Ectodermal cell (in vitro differentiated cells): ENCODE measurements at regions not wholly inside any gene's neighbourhood (a gene's known extent, or its start where the extent isn't known, plus 50 kb on each side); places are given as distances from the start of the nearest gene placed in this dataset.

ENCODE experiments used
- H3K27ac ChIP-seq: 2 replicates; pipeline ENCODE4 v1.7.0; 2013; ENCODE audit warnings: mild to moderate bottlenecking, low read depth, low read length; ENCODE audit not compliant: insufficient read depth, poor library complexity, severe bottlenecking
- H3K27me3 ChIP-seq: 2 replicates; pipeline ENCODE4 v1.7.0; 2013; ENCODE audit warnings: mild to moderate bottlenecking, low read length; ENCODE audit not compliant: insufficient read depth, control insufficient read depth, poor library complexity, severe bottlenecking
- H3K36me3 ChIP-seq: one replicate; pipeline ENCODE4 v1.7.0; 2013; ENCODE audit warnings: low read length; ENCODE audit not compliant: control insufficient read depth, insufficient read depth
- H3K4me1 ChIP-seq: one replicate; pipeline ENCODE4 v1.7.0; 2013; ENCODE audit warnings: low read length; ENCODE audit not compliant: control insufficient read depth, insufficient read depth
- H3K4me3 ChIP-seq: 2 replicates; pipeline ENCODE4 v1.7.0; 2013; ENCODE audit warnings: low read depth, low read length, control low read depth; ENCODE audit not compliant: insufficient read depth
- H3K9me3 ChIP-seq: 2 replicates; pipeline ENCODE4 v1.7.0; 2013; ENCODE audit warnings: mild to moderate bottlenecking, low read length, moderate library complexity; ENCODE audit not compliant: control insufficient read depth
- WGBS, 2 experiments: methylation state at CpG; one replicate each; pipeline ENCODE4 v1.1.7; 2013; ENCODE audit warnings: missing lambda C conversion rate in 2 of 2; 5-methylcytosine and 5-hydroxymethylcytosine counted together

GRCh38 chr13:53217194-53217593 is 188.6 kb downstream of the OLFM4 start:
- no peaks in the 10 kb centered on the region for H3K36me3 ChIP-seq

GRCh38 chr13:53220038-53220437 is 191.4 kb downstream of the OLFM4 start:
- no peak overlapping the region for H3K27ac ChIP-seq
- no peaks in the 10 kb centered on the region for H3K4me1 ChIP-seq
- H3K4me3 ChIP-seq: no peak overlapping the region
- H3K36me3 ChIP-seq: no peaks in the 10 kb centered on the region
- no peaks in the 10 kb centered on the region for H3K9me3 ChIP-seq
- WGBS, 2 experiments: 89 to 90% methylated on average over 3 of the region's 3 CpGs
- no peaks in the 10 kb centered on the region for H3K27me3 ChIP-seq

More at GRCh38 chr13:53217194-53217593, 188.6 kb downstream of the OLFM4 start:
- no peaks in the 10 kb centered on the region for H3K27me3 ChIP-seq
- H3K9me3 ChIP-seq: no peaks in the 10 kb centered on the region
- H3K4me1 ChIP-seq: no peaks in the 10 kb centered on the region
- H3K4me3 ChIP-seq: no peak overlapping the region
- no peak overlapping the region for H3K27ac ChIP-seq

GRCh38 chr13:53237696-53238095 is 209.1 kb downstream of the OLFM4 start:
- no peak overlapping the region for H3K4me3 ChIP-seq
- H3K9me3 ChIP-seq: no peaks in the 10 kb centered on the region
- H3K27ac ChIP-seq: no peak overlapping the region
- WGBS, 2 experiments: 61 to 66% methylated on average over 8 of the region's 8 CpGs
- H3K4me1 ChIP-seq: peaks cover 7% of the 10 kb centered on the region
- peaks cover 16% of the 10 kb centered on the region for H3K27me3 ChIP-seq
- H3K36me3 ChIP-seq: no peaks in the 10 kb centered on the region

DNA sequence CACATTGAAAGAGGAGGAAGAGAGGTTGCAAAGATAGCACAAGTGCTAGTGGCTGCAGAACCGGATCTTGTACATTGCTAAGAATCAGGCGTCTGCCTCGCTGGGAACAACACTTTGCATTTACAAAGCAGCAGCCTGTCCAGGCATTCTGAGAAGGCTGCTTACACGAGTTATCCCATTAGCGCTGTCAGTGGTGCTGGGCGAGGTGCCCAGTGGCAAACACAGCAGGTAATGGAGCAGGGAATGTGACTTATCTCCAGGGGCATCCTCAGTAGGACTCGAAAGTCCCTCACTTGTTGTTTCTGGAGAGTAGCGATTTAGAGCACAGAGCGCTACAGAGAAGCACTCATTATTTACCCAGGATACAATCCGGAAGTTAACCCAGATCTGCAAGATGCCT is 209.6 kb downstream of the OLFM4 start:
- no peaks in the 10 kb centered on the region for H3K9me3 ChIP-seq
- H3K27me3 ChIP-seq: peaks cover 16% of the 10 kb centered on the region
- no peak overlapping the region for H3K27ac ChIP-seq

DNA sequence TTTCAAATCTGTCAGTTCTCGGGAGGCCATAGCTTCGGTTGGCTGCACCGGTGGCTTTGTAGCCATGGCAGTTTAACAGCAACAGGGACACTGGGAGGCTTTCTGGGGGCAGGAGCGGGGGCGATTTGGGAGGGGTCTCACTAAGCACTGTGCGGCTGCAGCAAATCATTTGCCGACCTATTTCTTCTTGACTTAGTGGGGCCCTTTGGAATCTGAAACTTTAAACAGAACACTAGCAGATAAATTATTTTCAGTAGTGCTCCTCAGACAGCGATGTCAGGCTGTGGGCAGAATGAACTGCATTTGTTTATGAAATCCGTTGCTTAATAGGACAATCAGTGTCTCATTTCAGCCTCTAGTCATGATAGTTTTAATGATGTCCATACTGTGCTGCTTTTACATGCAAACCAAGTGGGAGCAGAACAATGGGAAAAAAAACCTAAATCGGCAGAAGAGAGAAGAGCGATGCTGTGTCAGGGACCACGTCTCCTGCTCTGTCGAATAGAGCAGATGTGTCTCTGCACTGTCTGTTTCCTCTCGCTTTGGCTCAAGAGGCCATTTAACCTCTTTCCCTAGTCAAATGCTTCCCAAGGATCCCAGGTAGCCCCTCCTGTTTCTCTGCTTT is 211.9 kb downstream of the OLFM4 start:
- H3K9me3 ChIP-seq: no peaks in the 10 kb centered on the region
- WGBS, 2 experiments: 78 to 84% methylated on average over 14 of the region's 14 CpGs
- H3K4me1 ChIP-seq: peaks cover 7% of the 10 kb centered on the region
- no peaks in the 10 kb centered on the region for H3K36me3 ChIP-seq
- peaks cover 13% of the 10 kb centered on the region for H3K27me3 ChIP-seq
- H3K4me3 ChIP-seq: no peak overlapping the region
- no peak overlapping the region for H3K27ac ChIP-seq

More for the DNA sequence above, 209.6 kb downstream of the OLFM4 start:
- WGBS, 2 experiments: 52 to 53% methylated on average over 10 of the region's 10 CpGs
- H3K36me3 ChIP-seq: no peaks in the 10 kb centered on the region
- no peak overlapping the region for H3K4me3 ChIP-seq
- peaks cover 7% of the 10 kb centered on the region for H3K4me1 ChIP-seq

DNA sequence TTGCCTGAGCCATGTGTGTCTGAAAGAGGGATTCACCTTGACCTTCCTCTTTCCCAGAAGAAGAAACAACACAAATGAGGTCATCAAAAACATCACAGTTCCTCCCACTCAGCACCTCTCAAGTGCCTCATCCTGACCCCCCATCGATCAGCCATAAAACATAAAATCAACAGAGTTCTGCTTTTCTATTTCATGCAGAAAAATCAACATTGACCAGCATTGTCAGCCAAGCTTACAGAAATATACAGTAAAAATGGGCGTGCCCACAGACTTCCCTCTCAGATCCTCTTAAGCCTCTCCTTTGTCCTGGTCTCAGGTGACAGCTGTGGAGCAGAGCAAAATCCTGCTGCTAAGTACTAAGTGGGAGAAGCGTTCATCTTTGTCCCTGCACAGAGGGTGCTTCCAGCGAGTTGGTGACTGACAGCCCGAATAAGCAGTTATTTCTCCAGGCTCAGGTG is 213.3 kb downstream of the OLFM4 start:
- WGBS, 2 experiments: 62 to 75% methylated on average over 5 of the region's 5 CpGs
- Histone ChIP-seq H3K27ac (no peak overlapping the region), H3K4me1 (peaks cover 7% of the 10 kb centered on the region), H3K36me3 (no peaks in the 10 kb centered on the region), H3K4me3 (no peak overlapping the region), H3K27me3 (peaks cover 7% of the 10 kb centered on the region), H3K9me3 (no peaks in the 10 kb centered on the region)

DNA sequence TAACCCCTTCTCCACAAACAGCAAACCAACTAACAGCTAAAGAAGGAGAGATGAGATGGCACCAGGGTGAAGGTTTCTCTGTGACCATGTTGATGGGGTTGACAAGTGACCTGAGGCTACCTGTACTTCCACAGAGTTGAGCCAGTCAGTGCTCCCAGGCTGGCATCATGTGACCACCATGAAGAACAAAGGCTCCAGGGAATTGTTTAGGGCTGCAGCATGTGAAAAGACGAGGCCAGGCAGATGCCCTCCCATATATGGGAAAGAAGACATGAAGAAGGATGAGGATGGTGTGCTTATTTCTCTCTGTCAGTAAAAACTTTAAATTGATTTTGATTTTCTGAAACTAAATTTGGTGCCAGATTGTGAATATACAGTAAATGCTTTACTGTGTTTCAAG is 220.6 kb downstream of the OLFM4 start:
- no peaks in the 10 kb centered on the region for H3K4me1 ChIP-seq
- no peak overlapping the region for H3K4me3 ChIP-seq
- H3K27me3 ChIP-seq: no peaks in the 10 kb centered on the region
- no peaks in the 10 kb centered on the region for H3K36me3 ChIP-seq
- H3K27ac ChIP-seq: no peak overlapping the region
- H3K9me3 ChIP-seq: no peaks in the 10 kb centered on the region
- WGBS, 2 experiments: 70 to 74% methylated on average over 1 of the region's 1 CpG

- Histone ChIP-seq H3K4me1 (no peaks in the 10 kb centered on the region), H3K27ac (no peak overlapping the region), H3K4me3 (no peak overlapping the region), H3K36me3 (no peaks in the 10 kb centered on the region), H3K27me3 (no peaks in the 10 kb centered on the region), H3K9me3 (no peaks in the 10 kb centered on the region)
- WGBS, 2 experiments: 49 to 80% methylated on average over 3 to 5 of the region's 6 CpGs
Observed at GRCh38 chr13:53250272-53250875, 221.8 kb downstream of the OLFM4 start.

DNA sequence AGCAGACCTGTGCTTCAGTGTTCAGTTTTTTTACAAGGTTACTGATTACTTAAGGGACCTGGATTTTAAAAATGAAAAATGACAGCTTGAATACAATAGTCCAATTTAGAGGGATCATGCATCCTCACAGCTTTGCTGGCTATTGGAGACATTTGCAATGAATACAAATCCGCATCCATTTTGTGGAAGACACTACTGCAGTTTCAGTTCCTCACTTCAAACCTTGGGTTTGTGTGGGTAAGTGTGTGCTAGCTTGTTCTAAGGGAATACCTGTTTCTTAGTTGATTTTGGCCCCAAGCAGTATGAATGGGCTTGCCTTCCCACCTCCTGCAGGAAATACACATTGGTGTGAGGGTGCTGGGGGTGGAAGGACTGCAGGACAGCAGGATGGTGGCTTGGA is 222.4 kb downstream of the OLFM4 start:
- H3K27me3 ChIP-seq: no peaks in the 10 kb centered on the region
- 93 to 100% methylated on average over 1 of the region's 1 CpG for WGBS, 2 experiments
- H3K4me1 ChIP-seq: no peaks in the 10 kb centered on the region

DNA sequence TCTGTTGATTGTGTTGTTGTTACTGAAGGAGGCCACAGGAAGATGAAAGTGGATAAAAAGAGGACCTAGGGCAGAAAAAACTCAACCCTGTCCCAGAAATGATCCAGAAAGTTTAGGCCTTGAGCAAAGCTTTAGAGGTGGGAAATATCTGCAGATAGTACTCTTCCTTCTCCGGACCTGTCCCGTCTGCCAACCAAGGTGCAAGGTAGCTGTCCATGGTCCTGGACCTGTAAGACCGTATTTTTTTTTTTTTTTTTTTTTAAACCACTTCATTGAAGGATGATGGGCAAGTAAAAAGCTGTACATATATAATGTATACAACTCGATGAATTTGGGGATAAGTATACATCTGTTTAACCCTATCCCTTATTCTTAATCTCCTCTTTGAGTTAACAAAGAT is 225.9 kb downstream of the OLFM4 start:
- Histone ChIP-seq H3K27me3 (no peaks in the 10 kb centered on the region), H3K4me3 (no peak overlapping the region), H3K27ac (no peak overlapping the region), H3K9me3 (no peaks in the 10 kb centered on the region), H3K36me3 (no peaks in the 10 kb centered on the region), H3K4me1 (no peaks in the 10 kb centered on the region)
- 24 to 29% methylated on average over 2 to 3 of the region's 4 CpGs for WGBS, 2 experiments

More for the DNA sequence above, 222.4 kb downstream of the OLFM4 start:
- Histone ChIP-seq H3K36me3 (no peaks in the 10 kb centered on the region), H3K27ac (no peak overlapping the region), H3K9me3 (no peaks in the 10 kb centered on the region), H3K4me3 (no peak overlapping the region)
